ENCODE measurements at regions not wholly inside any gene's neighbourhood (a gene's known extent, or its start where the extent isn't known, plus 50 kb on each side); places are given as distances from the start of the nearest gene placed in this dataset.
"Not testable (repeated sequence)": the region's sequence is repeated elsewhere in the genome, so short reads cannot be mapped to it uniquely, and the experiment has no call there.

DNA sequence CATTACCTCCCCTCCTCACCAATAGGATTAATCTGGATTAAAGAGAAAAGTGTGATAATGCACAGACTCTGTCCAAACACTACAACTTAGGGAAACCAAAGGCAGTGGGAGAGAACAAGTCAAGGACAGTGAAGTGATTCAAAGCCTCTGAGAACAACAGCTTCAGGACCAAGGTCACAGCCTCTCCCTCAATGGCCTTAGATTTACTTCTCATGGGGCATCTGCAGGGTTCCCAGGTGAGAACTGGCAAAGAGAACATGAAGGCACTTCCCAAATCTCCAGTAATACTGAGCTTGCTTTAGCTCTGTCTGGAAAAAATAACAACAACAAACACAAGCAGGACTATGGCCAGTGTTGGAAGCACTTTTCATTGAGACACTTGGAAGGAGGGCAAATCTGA is 99.8 kb upstream of the GOLGA6L22 start:
- not testable (repeated sequence) for DNase-seq (ENCODE audit: low spot score)

DNA sequence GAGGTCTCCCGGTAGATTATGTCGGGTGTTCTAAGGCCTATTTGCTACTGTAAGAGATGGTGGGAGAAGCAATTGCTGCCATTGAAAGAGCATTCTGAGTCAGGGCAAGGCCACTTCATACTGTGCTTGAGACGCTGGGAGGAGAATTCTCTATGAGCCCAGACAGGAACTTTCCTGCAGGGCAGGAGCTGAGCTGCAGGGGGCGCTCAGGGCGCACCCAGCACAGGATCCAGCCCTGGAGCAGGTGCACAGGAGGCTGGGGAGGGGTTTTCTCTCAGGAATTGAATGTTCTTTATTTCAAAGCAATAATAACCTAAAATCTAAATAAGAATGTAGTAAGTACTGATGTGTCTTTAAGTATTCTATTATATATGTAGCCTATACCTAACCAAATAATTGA is 99.1 kb upstream of the GOLGA6L22 start:
- DNase-seq (ENCODE audit: low spot score): not testable (repeated sequence)

DNA sequence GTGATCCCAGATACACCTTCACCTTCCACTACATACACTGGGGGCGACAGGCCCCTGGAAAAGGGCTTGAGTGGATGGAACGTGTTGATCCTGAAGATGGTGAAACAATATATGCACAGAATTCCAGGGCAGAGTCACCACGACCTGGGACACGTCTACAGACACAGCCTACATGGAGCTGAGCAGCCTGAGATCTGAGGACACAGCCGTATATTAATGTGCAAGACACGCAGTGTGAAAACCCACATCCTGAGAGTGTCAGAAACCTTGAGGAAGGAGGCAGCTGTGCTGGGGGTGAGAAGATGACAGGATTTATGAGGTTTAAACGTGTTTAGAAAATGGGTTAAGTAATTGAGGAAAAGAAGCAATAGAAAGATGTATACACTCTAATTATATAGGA is 98.0 kb upstream of the GOLGA6L22 start:
- not testable (repeated sequence) for DNase-seq (ENCODE audit: low spot score)

DNA sequence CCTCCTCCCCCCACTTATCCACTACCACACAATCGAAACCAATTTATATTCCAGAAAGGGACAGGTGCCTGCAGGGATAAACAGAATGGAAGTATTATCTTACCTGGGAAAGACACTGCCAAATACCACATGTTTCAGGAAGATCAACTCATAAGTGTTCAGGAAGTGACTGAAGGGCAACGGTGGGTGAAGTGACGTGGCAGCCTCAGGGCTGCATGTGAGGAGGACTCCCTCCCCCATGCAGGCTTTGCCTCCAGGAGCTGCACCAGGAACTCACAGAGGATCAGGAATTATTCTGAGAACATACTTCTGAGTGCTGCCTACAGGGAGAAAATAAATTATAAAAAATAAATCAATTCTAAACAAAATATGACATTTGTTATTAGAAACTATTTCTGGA is 96.2 kb upstream of the GOLGA6L22 start:
- DNase-seq (ENCODE audit: low spot score): not testable (repeated sequence)

DNA sequence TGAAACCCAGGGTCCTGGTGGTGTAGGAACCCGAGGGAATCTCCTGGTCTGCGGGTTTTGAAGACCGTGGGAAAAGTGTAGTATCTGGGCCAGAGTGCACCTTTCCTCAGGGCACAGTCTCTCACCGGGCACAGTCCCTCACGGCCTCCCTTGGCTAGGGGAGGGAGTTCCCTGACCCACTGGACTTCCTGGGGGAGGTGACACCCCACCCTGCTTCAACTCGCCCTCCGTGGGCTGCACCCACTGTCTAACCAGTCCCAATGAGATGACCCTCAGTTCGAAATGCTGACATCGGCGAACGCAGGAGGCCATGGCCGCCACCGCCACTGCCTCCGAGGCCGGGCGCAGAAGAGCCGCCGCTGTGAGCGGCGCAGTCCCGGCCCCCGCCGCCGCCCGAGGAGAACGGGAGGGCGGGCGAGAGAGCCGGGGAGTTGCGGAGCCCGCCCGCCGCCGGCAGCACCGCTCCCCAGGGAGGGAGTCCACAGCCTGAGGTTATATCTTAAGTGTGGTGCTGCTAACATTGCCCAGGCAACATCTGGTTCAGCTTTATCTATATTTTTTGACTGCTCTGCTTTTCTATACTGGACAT is 87.4 kb upstream of the GOLGA6L22 start:
- DNase-seq (ENCODE audit: low spot score): not testable (repeated sequence)

DNA sequence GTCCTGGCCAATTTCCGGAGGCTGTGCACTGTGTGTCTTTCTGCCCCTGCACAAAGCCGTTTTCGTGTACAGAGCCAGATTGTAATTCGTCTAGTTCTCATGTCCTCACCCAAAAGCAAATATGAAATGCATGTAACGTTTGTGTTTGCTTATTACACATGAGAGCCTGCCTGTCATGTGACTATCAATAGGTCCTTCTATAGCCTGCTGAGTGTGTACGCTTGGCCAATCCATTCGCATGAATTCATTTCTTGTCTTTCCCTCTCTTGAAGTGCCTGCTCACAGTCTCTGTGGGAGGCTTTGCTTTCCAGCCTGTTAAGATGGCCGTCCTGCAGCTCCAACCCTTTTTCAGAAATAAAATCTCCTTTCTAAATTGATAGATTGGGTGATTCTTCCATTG is 84.2 kb upstream of the GOLGA6L22 start:
- DNase-seq (ENCODE audit: low spot score): not testable (repeated sequence)

DNA sequence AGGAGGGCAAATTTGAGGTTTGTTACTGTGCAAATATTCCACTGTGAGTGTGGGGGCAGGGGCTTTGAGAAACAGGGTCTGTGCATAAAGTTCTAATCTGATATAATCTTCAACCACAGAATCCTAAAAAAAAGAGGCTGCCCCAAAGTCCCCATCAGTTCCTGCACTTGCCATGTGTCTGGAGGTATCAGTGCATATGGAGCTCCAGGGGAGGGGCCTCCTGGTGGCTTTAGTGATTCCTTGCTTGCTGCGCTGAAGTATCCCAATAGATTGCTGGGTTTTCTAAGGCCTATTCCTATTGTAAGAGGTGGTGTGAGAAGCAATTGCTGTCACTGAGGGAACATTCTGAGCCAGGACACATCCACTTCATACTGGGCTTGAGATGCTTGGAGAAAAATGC is 82.9 kb upstream of the GOLGA6L22 start:
- DNase-seq (ENCODE audit: low spot score): peak; percentile 1

DNA sequence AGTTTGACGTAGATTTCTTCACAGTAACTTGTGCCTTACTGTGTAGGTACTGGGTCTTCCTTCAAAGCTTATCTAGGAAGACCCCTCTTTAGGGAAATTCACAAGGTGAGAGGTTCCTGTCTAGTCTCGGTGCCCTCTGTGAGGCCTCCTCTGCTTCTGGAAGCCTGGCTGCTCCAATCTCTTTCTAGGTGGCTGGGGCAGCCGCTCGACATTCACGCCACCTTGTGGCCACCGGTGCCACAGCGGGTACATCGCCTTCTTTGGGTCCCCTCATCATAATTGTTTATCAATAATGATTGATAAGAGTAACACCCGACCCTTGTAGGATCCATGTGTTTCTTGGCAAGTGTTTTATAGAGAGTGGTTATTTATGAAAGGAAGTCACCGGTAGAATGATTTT is 80.8 kb upstream of the GOLGA6L22 start:
- not testable (repeated sequence) for DNase-seq (ENCODE audit: low spot score)

DNA sequence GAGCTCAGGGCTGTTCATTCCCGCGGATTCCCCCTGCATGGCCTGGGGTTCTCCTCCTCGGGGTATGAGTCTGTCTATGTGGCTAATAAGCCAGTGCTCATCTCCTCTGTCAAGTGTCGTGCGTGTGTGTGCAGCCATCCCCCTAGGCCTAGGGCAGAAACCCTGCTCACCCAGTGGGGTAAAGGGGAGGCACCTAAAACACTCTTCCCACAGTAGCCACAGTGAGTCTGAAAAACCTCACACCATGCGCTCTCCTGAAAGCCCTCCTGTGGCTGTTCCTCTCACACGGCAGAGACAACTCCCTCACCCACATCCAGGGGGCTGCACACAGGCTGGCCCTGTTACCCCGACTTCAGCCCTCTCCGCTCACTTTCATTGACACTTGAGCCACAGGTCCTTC is 71.0 kb upstream of the GOLGA6L22 start:
- not testable (repeated sequence) for DNase-seq (ENCODE audit: low spot score)

DNA sequence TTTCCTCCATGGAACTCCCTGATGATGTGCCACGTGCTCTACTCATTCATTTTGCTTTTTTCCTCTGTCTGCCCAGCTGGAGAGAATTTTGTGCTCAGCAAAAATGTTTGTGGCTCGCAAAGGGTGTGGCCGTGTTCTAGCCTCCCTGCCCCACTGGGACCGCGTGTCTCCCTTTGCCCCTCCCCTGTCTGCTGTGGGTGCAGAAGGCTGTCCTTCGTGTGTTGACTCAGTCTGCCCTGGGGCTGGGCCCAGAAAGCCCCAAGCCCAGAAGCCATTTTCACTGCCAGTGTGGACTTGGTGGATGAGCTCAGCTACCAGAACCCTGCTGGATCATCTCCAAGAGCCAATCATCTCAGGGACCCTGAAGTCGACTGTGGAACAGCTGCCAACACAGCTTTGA is 70.3 kb upstream of the GOLGA6L22 start:
- DNase-seq (ENCODE audit: low spot score): not testable (repeated sequence)

DNA sequence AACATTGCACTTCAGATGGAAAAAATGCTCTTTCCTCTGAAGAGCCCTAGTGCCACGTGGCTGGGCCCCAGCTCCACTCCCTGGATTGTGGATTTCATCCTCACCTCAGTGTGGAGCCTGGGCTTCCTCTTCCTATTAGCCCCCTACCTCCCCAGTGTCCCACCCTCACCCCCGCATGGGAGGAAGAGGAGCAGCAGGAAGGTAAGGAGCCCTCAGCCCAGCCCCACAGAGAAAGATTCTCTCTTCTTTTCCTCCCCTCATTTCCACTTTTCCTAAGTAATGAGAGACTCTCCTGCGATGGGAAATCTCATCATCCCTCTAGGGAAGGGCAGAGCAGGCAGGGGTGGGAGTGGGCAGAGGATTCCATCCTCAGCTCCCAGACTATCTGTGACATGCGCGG is 57.5 kb upstream of the GOLGA6L22 start:
- not testable (repeated sequence) for DNase-seq (ENCODE audit: low spot score)

DNA sequence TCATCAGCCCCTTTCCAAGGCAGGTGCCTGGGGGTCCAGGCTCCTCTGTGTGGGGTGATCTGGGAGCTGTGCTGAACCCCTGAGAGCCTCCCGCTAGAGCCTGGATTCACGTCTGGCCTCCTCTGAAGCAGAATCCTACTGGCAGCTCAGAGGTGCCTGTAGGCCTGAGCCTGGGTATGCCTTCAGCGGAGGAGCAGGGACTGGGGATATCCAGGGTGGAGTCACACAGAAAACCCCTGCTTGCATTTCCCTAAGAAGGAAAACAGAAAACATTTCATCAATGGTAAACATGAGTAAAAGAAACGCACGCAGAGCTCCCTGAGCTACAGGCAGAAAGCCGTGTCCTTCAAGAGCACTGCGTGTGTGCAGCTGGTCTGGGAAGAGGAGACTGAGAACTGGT is 57.0 kb upstream of the GOLGA6L22 start:
- DNase-seq (ENCODE audit: low spot score): not testable (repeated sequence)

DNA sequence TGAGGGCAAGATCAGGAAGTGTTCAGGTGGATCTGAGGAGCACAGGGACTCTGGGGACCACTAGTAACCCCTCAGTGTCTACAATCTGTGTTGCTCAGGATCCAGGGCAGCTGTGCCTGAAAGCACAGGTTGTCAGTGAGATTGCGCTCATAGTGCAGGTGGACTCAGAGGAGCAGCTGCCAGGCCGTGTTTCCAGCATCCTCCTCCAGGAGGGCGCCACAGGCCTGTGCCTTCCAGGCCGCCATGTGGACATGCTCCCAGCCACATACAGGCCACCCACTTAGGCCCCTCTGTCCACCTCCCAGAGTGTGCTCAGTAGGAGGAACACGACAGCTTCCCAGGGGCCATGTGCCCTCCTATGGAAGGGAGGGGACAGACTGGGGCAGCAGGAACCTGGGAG is 52.9 kb upstream of the GOLGA6L22 start:
- DNase-seq (ENCODE audit: low spot score): not testable (repeated sequence)

Measured in NAMALWA (cell line).